K562 (cell line): ENCODE measurements at regions not wholly inside any gene's neighbourhood (a gene's known extent, or its start where the extent isn't known, plus 50 kb on each side); places are given as distances from the start of the nearest gene placed in this dataset.

Experiments
- ATF7 ChIP-seq: fragments of 450-650 bp; IDR thresholded peaks from 2 replicates; pipeline ENCODE4 v1.7.1; 2014; ENCODE audit warnings: mild to moderate bottlenecking, moderate library complexity
- COPS2 ChIP-seq: fragments of 450-650 bp; conservative IDR thresholded peaks from 2 replicates; pipeline ENCODE4 v1.6.1; 2016; ENCODE audit warnings: mild to moderate bottlenecking, moderate library complexity
- CREB5 ChIP-seq: fragments of 250-450 bp; sonication (Bioruptor Pico); IDR thresholded peaks from 2 replicates; pipeline ENCODE4 v1.5.0; 2020; ENCODE audit warnings: mild to moderate bottlenecking
- E2F1 ChIP-seq: sonication (generic); formaldehyde crosslinking; IDR thresholded peaks from 2 replicates; pipeline ENCODE4 v1.8.1; 2023; ENCODE audit warnings: mild to moderate bottlenecking, missing genetic modification reagents, moderate library complexity
- EP300 ChIP-seq: IDR thresholded peaks from 2 replicates; pipeline ENCODE4 v1.6.1; 2012; ENCODE audit warnings: low read length, improper control_type of control experiment
- ERF ChIP-seq: fragments of 450-650 bp; formaldehyde crosslinking; IDR thresholded peaks from 2 replicates; pipeline ENCODE4 v1.4.0; 2020; ENCODE audit warnings: mild to moderate bottlenecking, mixed read lengths
- FOXA3 ChIP-seq, 2 experiments: fragments of 450-650 bp in 1 of 2; sonication (generic) in 1 of 2; formaldehyde crosslinking; IDR thresholded peaks in 1 of 2; conservative IDR thresholded peaks in 1 of 2; 2 replicates each; pipeline versions ENCODE4 v1.4.0 to v1.8.0; 2020 to 2022; ENCODE audit warnings: mild to moderate bottlenecking in 2 of 2, missing genetic modification reagents in 1 of 2
- ILF3 ChIP-seq: fragments of 450-650 bp; IDR thresholded peaks from 2 replicates; pipeline ENCODE4 v1.6.1; 2018; ENCODE audit warnings: antibody characterized with exemption, mild to moderate bottlenecking, moderate library complexity, borderline replicate concordance
- MCM2 ChIP-seq: fragments of 450-650 bp; IDR thresholded peaks from 2 replicates; pipeline ENCODE4 v1.6.1; 2017; ENCODE audit warnings: low read depth, mild to moderate bottlenecking
- PRMT5 ChIP-seq: sonication (generic); formaldehyde crosslinking; IDR thresholded peaks from 2 replicates; pipeline ENCODE4 v1.5.0; 2020; ENCODE audit warnings: missing genetic modification reagents
- PYGO2 ChIP-seq: fragments of 450-650 bp; IDR thresholded peaks from 2 replicates; pipeline ENCODE4 v1.6.1; 2016; ENCODE audit warnings: mild to moderate bottlenecking, missing genetic modification characterization, moderate library complexity, missing compliant biosample characterization
- RB1 ChIP-seq: fragments of 450-650 bp; IDR thresholded peaks from 2 replicates; pipeline ENCODE4 v1.6.1; 2017; ENCODE audit warnings: low read depth, mild to moderate bottlenecking
- STAG1 ChIP-seq: sonication (generic); formaldehyde crosslinking; IDR thresholded peaks from 2 replicates; pipeline ENCODE4 v1.5.0; 2020; ENCODE audit warnings: missing genetic modification reagents, borderline replicate concordance
- TAF15 ChIP-seq: fragments of 200-400 bp; formaldehyde crosslinking; IDR thresholded peaks from 2 replicates; pipeline ENCODE4 v1.6.1; 2017; ENCODE audit warnings: mild to moderate bottlenecking, low read depth, low read length, moderate library complexity
- ZC3H8 ChIP-seq: fragments of 450-650 bp; IDR thresholded peaks from 2 replicates; pipeline ENCODE4 v1.6.1; 2017
- ZFP1 ChIP-seq: fragments of 450-650 bp; formaldehyde crosslinking; IDR thresholded peaks from 2 replicates; pipeline ENCODE4 v1.4.0; 2020; ENCODE audit warnings: mild to moderate bottlenecking, mixed read lengths
- ZNF121 ChIP-seq: sonication (generic); formaldehyde crosslinking; conservative IDR thresholded peaks from 2 replicates; pipeline ENCODE4 v1.8.0; 2022; ENCODE audit warnings: missing genetic modification reagents
- ZNF511 ChIP-seq: sonication (generic); formaldehyde crosslinking; IDR thresholded peaks from 2 replicates; pipeline ENCODE4 v1.8.0; 2022; ENCODE audit warnings: mild to moderate bottlenecking, missing genetic modification reagents
- TF ChIP-seq, protein P1 (sequence below): sonication (generic); formaldehyde crosslinking; IDR thresholded peaks from 2 replicates; pipeline ENCODE4 v1.8.0; 2023; ENCODE audit warnings: mild to moderate bottlenecking, missing genetic modification reagents
- TF ChIP-seq, protein P2 (sequence below): sonication (generic); formaldehyde crosslinking; IDR thresholded peaks from 2 replicates; pipeline ENCODE4 v1.8.0; 2023; ENCODE audit warnings: mild to moderate bottlenecking, missing genetic modification reagents

DNA sequence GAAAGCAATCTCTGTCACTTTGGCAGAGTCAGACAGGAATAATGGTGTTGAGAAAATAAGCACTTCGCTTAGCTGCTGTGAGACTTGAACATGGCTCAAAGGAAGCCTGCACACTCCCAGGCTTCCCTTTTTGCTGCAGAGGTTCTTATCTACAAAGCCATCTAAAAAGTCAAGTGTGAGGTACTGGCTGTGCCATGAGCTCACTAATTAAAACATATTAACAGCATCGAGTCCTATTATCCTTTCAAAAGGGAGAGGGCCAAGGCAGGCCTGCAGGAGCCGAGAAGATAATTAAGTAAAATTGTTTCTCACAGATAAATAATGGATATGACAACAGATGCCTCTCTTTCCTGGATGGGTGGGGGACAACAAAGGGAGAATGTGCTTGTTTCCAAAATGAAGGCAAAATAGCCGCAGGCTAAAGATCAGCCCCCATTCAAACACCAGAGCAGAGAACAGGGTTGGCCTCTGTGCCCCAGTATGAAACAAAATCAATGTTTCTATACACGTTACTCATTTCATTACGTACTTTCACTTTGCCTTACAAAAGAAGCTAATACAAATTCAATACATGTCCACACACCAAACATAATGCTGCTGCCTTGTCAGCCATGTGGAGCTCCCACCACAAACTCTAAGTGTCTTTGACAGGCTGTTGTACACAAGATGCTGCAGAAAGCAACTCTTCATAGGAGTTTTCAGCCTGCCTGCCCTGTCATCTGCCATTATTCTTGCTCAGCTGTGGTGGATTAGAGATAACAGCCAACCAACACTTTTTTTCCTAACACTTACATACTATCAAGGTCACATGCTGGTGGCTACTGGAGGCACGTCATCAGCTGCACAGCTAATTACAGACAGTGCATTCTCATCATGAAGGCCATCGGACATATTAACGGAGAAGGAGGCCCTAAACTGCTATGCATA, 55.3 kb downstream of the ELAPOR2 start (continued):
- TF ChIP-seq ILF3 (no peak), MCM2 (no peak), PRMT5 (CRISPR knock-in tag) (no peak), ZFP1 (CRISPR knock-in tag) (no peak), E2F1 (CRISPR knock-in tag) (no peak), ZNF121 (CRISPR knock-in tag) (no peak), FOXA3 (CRISPR knock-in tag; conservative IDR thresholded peaks at IDR 0.05 in 1 of 2, IDR thresholded peaks at IDR 0.05 in 1 of 2) (no peak), COPS2 (no peak), ZC3H8 (no peak), PYGO2 (no peak), EP300 (peak; percentile 35; the same call in 1 of the 2 replicates), ZNF511 (CRISPR knock-in tag) (no peak), TAF15 (no peak), ATF7 (peak; percentile 91), RB1 (no peak), ERF (CRISPR knock-in tag) (no peak), CREB5 (CRISPR knock-in tag) (no peak), STAG1 (no peak)
- TF ChIP-seq, protein P1, sequence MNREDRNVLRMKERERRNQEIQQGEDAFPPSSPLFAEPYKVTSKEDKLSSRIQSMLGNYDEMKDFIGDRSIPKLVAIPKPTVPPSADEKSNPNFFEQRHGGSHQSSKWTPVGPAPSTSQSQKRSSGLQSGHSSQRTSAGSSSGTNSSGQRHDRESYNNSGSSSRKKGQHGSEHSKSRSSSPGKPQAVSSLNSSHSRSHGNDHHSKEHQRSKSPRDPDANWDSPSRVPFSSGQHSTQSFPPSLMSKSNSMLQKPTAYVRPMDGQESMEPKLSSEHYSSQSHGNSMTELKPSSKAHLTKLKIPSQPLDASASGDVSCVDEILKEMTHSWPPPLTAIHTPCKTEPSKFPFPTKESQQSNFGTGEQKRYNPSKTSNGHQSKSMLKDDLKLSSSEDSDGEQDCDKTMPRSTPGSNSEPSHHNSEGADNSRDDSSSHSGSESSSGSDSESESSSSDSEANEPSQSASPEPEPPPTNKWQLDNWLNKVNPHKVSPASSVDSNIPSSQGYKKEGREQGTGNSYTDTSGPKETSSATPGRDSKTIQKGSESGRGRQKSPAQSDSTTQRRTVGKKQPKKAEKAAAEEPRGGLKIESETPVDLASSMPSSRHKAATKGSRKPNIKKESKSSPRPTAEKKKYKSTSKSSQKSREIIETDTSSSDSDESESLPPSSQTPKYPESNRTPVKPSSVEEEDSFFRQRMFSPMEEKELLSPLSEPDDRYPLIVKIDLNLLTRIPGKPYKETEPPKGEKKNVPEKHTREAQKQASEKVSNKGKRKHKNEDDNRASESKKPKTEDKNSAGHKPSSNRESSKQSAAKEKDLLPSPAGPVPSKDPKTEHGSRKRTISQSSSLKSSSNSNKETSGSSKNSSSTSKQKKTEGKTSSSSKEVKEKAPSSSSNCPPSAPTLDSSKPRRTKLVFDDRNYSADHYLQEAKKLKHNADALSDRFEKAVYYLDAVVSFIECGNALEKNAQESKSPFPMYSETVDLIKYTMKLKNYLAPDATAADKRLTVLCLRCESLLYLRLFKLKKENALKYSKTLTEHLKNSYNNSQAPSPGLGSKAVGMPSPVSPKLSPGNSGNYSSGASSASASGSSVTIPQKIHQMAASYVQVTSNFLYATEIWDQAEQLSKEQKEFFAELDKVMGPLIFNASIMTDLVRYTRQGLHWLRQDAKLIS (CRISPR knock-in tag): no peak
- TF ChIP-seq, protein P2, sequence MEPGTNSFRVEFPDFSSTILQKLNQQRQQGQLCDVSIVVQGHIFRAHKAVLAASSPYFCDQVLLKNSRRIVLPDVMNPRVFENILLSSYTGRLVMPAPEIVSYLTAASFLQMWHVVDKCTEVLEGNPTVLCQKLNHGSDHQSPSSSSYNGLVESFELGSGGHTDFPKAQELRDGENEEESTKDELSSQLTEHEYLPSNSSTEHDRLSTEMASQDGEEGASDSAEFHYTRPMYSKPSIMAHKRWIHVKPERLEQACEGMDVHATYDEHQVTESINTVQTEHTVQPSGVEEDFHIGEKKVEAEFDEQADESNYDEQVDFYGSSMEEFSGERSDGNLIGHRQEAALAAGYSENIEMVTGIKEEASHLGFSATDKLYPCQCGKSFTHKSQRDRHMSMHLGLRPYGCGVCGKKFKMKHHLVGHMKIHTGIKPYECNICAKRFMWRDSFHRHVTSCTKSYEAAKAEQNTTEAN (CRISPR knock-in tag): no peak
